HG03045 (cell line): ENCODE measurements at regions not wholly inside any gene's neighbourhood (a gene's known extent, or its start where the extent isn't known, plus 50 kb on each side); places are given as distances from the start of the nearest gene placed in this dataset.

Experiments used
- ATAC-seq: cut with Tn5 transposase; IDR thresholded peaks from one replicate; pipeline ENCODE4 v1.9.1; 2021; ENCODE audit warnings: mild to moderate bottlenecking, moderate library complexity; ENCODE audit not compliant: unreplicated experiment

- no peak for ATAC-seq
Observed at GRCh38 chr12:41778934-41779333, 365.7 kb downstream of the GXYLT1 start.

- no peak for ATAC-seq
Observed at GRCh38 chr12:41777064-41777790, 367.4 kb downstream of the GXYLT1 start.

GRCh38 chr12:41772478-41772877 is 372.2 kb downstream of the GXYLT1 start:
- ATAC-seq: no peak

GRCh38 chr12:41769810-41770209 is 374.9 kb downstream of the GXYLT1 start:
- ATAC-seq: peak; percentile 49

GRCh38 chr12:41768456-41768855 is 376.2 kb downstream of the GXYLT1 start:
- no peak for ATAC-seq

- ATAC-seq: no peak
Observed at GRCh38 chr12:41762691-41763090, 382.0 kb downstream of the GXYLT1 start.

- no peak for ATAC-seq
Observed at GRCh38 chr12:41745593-41745992, 399.1 kb downstream of the GXYLT1 start.

GRCh38 chr12:41743835-41744234 is 400.8 kb downstream of the GXYLT1 start:
- ATAC-seq: no peak

GRCh38 chr12:41739066-41739465 is 405.6 kb downstream of the GXYLT1 start:
- no peak for ATAC-seq

- ATAC-seq: no peak
Observed at GRCh38 chr12:41737423-41737822, 407.3 kb downstream of the GXYLT1 start.

GRCh38 chr12:41736436-41736835 is 408.2 kb downstream of the GXYLT1 start:
- no peak for ATAC-seq

- no peak for ATAC-seq
Observed at GRCh38 chr12:41731691-41732090, 413.0 kb downstream of the GXYLT1 start.

GRCh38 chr12:41731061-41731460 is 413.6 kb downstream of the GXYLT1 start:
- no peak for ATAC-seq

- no peak for ATAC-seq
Observed at GRCh38 chr12:41724216-41724615, 420.5 kb downstream of the GXYLT1 start.

GRCh38 chr12:41719214-41719613 is 425.5 kb downstream of the GXYLT1 start:
- ATAC-seq: no peak

GRCh38 chr12:41715256-41715655 is 429.4 kb downstream of the GXYLT1 start:
- no peak for ATAC-seq

GRCh38 chr12:41709463-41710285 is 435.0 kb downstream of the GXYLT1 start:
- no peak for ATAC-seq

- ATAC-seq: no peak
Observed at GRCh38 chr12:41709012-41709411, 435.7 kb downstream of the GXYLT1 start.

GRCh38 chr12:41706376-41706775 is 438.3 kb downstream of the GXYLT1 start:
- ATAC-seq: no peak

- no peak for ATAC-seq
Observed at GRCh38 chr12:41701943-41702601, 442.6 kb downstream of the GXYLT1 start.

GRCh38 chr12:41700940-41701339 is 443.7 kb downstream of the GXYLT1 start:
- ATAC-seq: no peak

- ATAC-seq: no peak
Observed at GRCh38 chr12:41699658-41700057, 445.0 kb downstream of the GXYLT1 start.
